Retinal pigment epithelial cell (primary cell): ENCODE measurements at regions not wholly inside any gene's neighbourhood (a gene's known extent, or its start where the extent isn't known, plus 50 kb on each side); places are given as distances from the start of the nearest gene placed in this dataset.

Experiments used
- DNase-seq: peaks from one replicate; pipeline ENCODE4 v3.0.0-alpha.2; 2010; ENCODE audit warnings: low read depth
- H3K4me3 ChIP-seq: 2 replicates; pipeline ENCODE4 v1.5.1; 2011; ENCODE audit warnings: mild to moderate bottlenecking, low read length, control low read depth, moderate library complexity
- CTCF ChIP-seq: conservative IDR thresholded peaks from 2 replicates; pipeline ENCODE4 v1.5.1; 2011; ENCODE audit warnings: low read depth, low read length, control low read depth, inconsistent platforms

- DNase-seq, result no peak
- no peak overlapping the region for H3K4me3 ChIP-seq
- no peak for TF ChIP-seq CTCF
Measured at GRCh38 chr12:74945771-74946198, 263.9 kb downstream of the KCNC2 start.

GRCh38 chr12:74953697-74954096 is 255.9 kb downstream of the KCNC2 start:
- no peak for TF ChIP-seq CTCF
- no peak for DNase-seq
- H3K4me3 ChIP-seq, result no peak overlapping the region

- no peak for TF ChIP-seq CTCF
- no peak overlapping the region for H3K4me3 ChIP-seq
- DNase-seq, result no peak
Measured at GRCh38 chr12:74957231-74957630, 252.4 kb downstream of the KCNC2 start.

- no peak for DNase-seq
- H3K4me3 ChIP-seq, result no peak overlapping the region
- TF ChIP-seq CTCF, result no peak
Measured at GRCh38 chr12:74957634-74958033, 252.0 kb downstream of the KCNC2 start.

- no peak for DNase-seq
Measured at GRCh38 chr12:74959657-74960056, 250.0 kb downstream of the KCNC2 start.

GRCh38 chr12:74963304-74963703 is 246.3 kb downstream of the KCNC2 start:
- TF ChIP-seq CTCF, result no peak
- H3K4me3 ChIP-seq, result no peak overlapping the region
- DNase-seq, result no peak

More at GRCh38 chr12:74959657-74960056, 250.0 kb downstream of the KCNC2 start:
- no peak overlapping the region for H3K4me3 ChIP-seq
- no peak for TF ChIP-seq CTCF

GRCh38 chr12:74963867-74964331 is 245.7 kb downstream of the KCNC2 start:
- no peak for DNase-seq
- no peak overlapping the region for H3K4me3 ChIP-seq
- no peak for TF ChIP-seq CTCF
